ENCODE measurements at regions not wholly inside any gene's neighbourhood (a gene's known extent, or its start where the extent isn't known, plus 50 kb on each side); places are given as distances from the start of the nearest gene placed in this dataset.

GRCh38 chr4:58941286-58941685 is 1831.1 kb upstream of the IGFBP7 start:
- Mint-ChIP-seq H3K36me3 (0 out of 2 replicates have a peak, but pooled peaks cover under 1% of the 10 kb centered on the region), H3K27ac (no peak overlapping the region), H3K27me3 (ENCODE audit: low read depth) (no peaks in the 10 kb centered on the region), H3K4me3 (no peak overlapping the region), H3K9me3 (peaks cover 20% of the 10 kb centered on the region), H3K4me1 (peaks cover 12% of the 10 kb centered on the region)
- no peak for TF ChIP-seq ZNF396 (CRISPR knock-in tag; IDR thresholded peaks at IDR 0.05; ENCODE audit: borderline replicate concordance)
- TF ChIP-seq ATF6 (CRISPR knock-in tag; IDR thresholded peaks at IDR 0.05) = no peak
- TF ChIP-seq SP1 (CRISPR knock-in tag; conservative IDR thresholded peaks at IDR 0.05) = no peak
- TF ChIP-seq AFF4 (CRISPR knock-in tag; IDR thresholded peaks at IDR 0.05; ENCODE audit: borderline replicate concordance) = no peak
- no peak for TF ChIP-seq JAZF1 (CRISPR knock-in tag; IDR thresholded peaks at IDR 0.05)
- TF ChIP-seq NR1H2 (CRISPR knock-in tag; IDR thresholded peaks at IDR 0.05) = no peak
- no peak for TF ChIP-seq ZNF121 (CRISPR knock-in tag; IDR thresholded peaks at IDR 0.05)
- DNase-seq (ENCODE audit: low spot score) (no peak), ATAC-seq (no peak)
- ChIA-PET POLR2A (no interaction called here), CTCF (no interaction called here)

GRCh38 chr4:58953575-58953974 is 1843.4 kb upstream of the IGFBP7 start:
- ChIA-PET CTCF (no interaction called here), POLR2A (no interaction called here)
- peaks cover 1% of the 10 kb centered on the region for H3K36me3 Mint-ChIP-seq
- H3K9me3 Mint-ChIP-seq = peaks cover 4% of the 10 kb centered on the region
- no peak for DNase-seq (ENCODE audit: low spot score)
- no peak for ATAC-seq
- no peaks in the 10 kb centered on the region for H3K27me3 Mint-ChIP-seq (ENCODE audit: low read depth)
- no peaks in the 10 kb centered on the region for H3K4me1 Mint-ChIP-seq
- no peak overlapping the region for H3K4me3 Mint-ChIP-seq
- no peak overlapping the region for H3K27ac Mint-ChIP-seq
- TF ChIP-seq USF2 (CRISPR knock-in tag; IDR thresholded peaks at IDR 0.05) (no peak), ZNF281 (CRISPR knock-in tag; IDR thresholded peaks at IDR 0.05) (no peak), SOX15 (CRISPR knock-in tag; IDR thresholded peaks at IDR 0.05) (no peak), ZNF396 (CRISPR knock-in tag; IDR thresholded peaks at IDR 0.05; ENCODE audit: borderline replicate concordance) (no peak), JAZF1 (CRISPR knock-in tag; IDR thresholded peaks at IDR 0.05) (no peak), GABPB1 (CRISPR knock-in tag; IDR thresholded peaks at IDR 0.05) (no peak), ETV6 (CRISPR knock-in tag; IDR thresholded peaks at IDR 0.05) (no peak), ZNF219 (CRISPR knock-in tag; IDR thresholded peaks at IDR 0.05; ENCODE audit: borderline replicate concordance) (no peak), ATF6 (CRISPR knock-in tag; IDR thresholded peaks at IDR 0.05) (no peak), ESRRA (CRISPR knock-in tag; IDR thresholded peaks at IDR 0.05; ENCODE audit: borderline replicate concordance) (no peak), FOXJ3 (CRISPR knock-in tag; IDR thresholded peaks at IDR 0.05; ENCODE audit: borderline replicate concordance) (no peak), ZNF425 (CRISPR knock-in tag; conservative IDR thresholded peaks at IDR 0.05) (no peak), ZNF263 (CRISPR knock-in tag; IDR thresholded peaks at IDR 0.05; ENCODE audit: low read depth) (no peak), ZNF121 (CRISPR knock-in tag; IDR thresholded peaks at IDR 0.05) (no peak), GTF2I (CRISPR knock-in tag; conservative IDR thresholded peaks at IDR 0.05) (no peak), HMGXB4 (CRISPR knock-in tag; IDR thresholded peaks at IDR 0.05) (no peak)

Measured in WTC11 (cell line).